PC-3 (cell line): ENCODE measurements at regions not wholly inside any gene's neighbourhood (a gene's known extent, or its start where the extent isn't known, plus 50 kb on each side); places are given as distances from the start of the nearest gene placed in this dataset.

Experiments
- ATAC-seq: fragments of 200-7000 bp; cut with Tn5 transposase; 2 replicates; pipeline ENCODE4 v1.9.1; 2020; ENCODE audit warnings: mild to moderate bottlenecking, moderate library complexity
- BruUV-seq: library from RNA; stranded (reverse); fragments of 400-500 nt; replicated peaks from 2 replicates; lab custom pipeline; 2021; lab: Mats Ljungman, UMichigan
- CTCF ChIA-PET: fragments of 300-600 bp; sonication (Branson Sonifier 250); formaldehyde crosslinking; loops from one replicate; lab custom pipeline; 2022; ENCODE audit warnings: antibody characterized with exemption; lab: Charles Lee
- POLR2A ChIA-PET: fragments of 300-600 bp; sonication (Branson Sonifier 250); formaldehyde crosslinking; loops from one replicate; lab custom pipeline; 2022; ENCODE audit warnings: antibody characterized with exemption; ENCODE audit not compliant: unreplicated experiment; lab: Charles Lee
- DNase-seq: peaks from one replicate; pipeline ENCODE4 v3.0.0-alpha.2; 2015
- H2AFZ ChIP-seq: fragments of 300-600 bp; sonication (generic); 2 replicates; pipeline ENCODE4 v1.6.0; 2016; ENCODE audit warnings: antibody characterized with exemption, low read length
- H3F3A ChIP-seq: fragments of 300-600 bp; sonication (generic); one replicate; pipeline ENCODE4 v1.6.0; 2017; ENCODE audit warnings: antibody characterized with exemption, low read length, control low read depth, mild to moderate bottlenecking; ENCODE audit not compliant: unreplicated experiment
- H3K27ac ChIP-seq: fragments of 300-600 bp; sonication (generic); 2 replicates; pipeline ENCODE4 v1.5.1; 2016; ENCODE audit warnings: mild to moderate bottlenecking, low read length
- H3K27me3 ChIP-seq: fragments of 300-600 bp; sonication (generic); 2 replicates; pipeline ENCODE4 v1.6.1; 2016; ENCODE audit warnings: low read length, mixed read lengths
- H3K36me3 ChIP-seq: fragments of 300-600 bp; sonication (generic); 2 replicates; pipeline ENCODE4 v1.6.1; 2016; ENCODE audit warnings: low read depth, mixed run types, low read length, mixed read lengths
- H3K4me1 ChIP-seq: fragments of 300-600 bp; sonication (generic); 2 replicates; pipeline ENCODE4 v1.5.1; 2016; ENCODE audit warnings: low read length; ENCODE audit not compliant: insufficient read depth
- H3K4me2 ChIP-seq: fragments of 300-600 bp; sonication (generic); 2 replicates; pipeline ENCODE4 v1.6.0; 2016; ENCODE audit warnings: low read length
- H3K4me3 ChIP-seq: fragments of 300-600 bp; sonication (generic); 2 replicates; pipeline ENCODE4 v1.5.1; 2016; ENCODE audit warnings: mild to moderate bottlenecking, low read length, mixed read lengths
- H3K79me2 ChIP-seq: fragments of 300-600 bp; sonication (generic); 2 replicates; pipeline ENCODE4 v1.6.1; 2017; ENCODE audit warnings: low read length, mixed read lengths
- H3K9ac ChIP-seq: fragments of 300-600 bp; sonication (generic); 2 replicates; pipeline ENCODE4 v1.6.0; 2016; ENCODE audit warnings: mild to moderate bottlenecking, low read length
- H3K9me2 ChIP-seq: fragments of 300-600 bp; sonication (generic); replicated peaks from 2 replicates; pipeline ENCODE4 v1.6.1; 2016; ENCODE audit warnings: mixed run types, low read length, mixed read lengths
- H3K9me3 ChIP-seq: fragments of 300-600 bp; sonication (generic); 2 replicates; pipeline ENCODE4 v1.6.1; 2016; ENCODE audit warnings: low read length, mixed read lengths
- H4K20me1 ChIP-seq: fragments of 300-600 bp; sonication (generic); 2 replicates; pipeline ENCODE4 v1.6.1; 2016; ENCODE audit warnings: low read length, mixed read lengths
- EZH2 ChIP-seq: fragments of 300-600 bp; sonication (generic); IDR thresholded peaks from one replicate; pipeline ENCODE4 v1.6.1; 2017; ENCODE audit warnings: antibody characterized with exemption, mild to moderate bottlenecking, low read length; ENCODE audit not compliant: unreplicated experiment
- EZH2phosphoT487 ChIP-seq: fragments of 300-600 bp; sonication (generic); IDR thresholded peaks from 2 replicates; pipeline ENCODE4 v1.6.1; 2018; ENCODE audit warnings: mild to moderate bottlenecking, antibody characterized with exemption, low read length, borderline replicate concordance
- intact Hi-C: fragments of 100-400 bp; cut with micrococcal nuclease; formaldehyde crosslinking; loops from 2 replicates; pipeline ENCODE4 v1.9.0; 2023
- TF ChIP-seq, protein P1 (sequence below): fragments of 300-600 bp; sonication (generic); conservative IDR thresholded peaks from 2 replicates; pipeline ENCODE4 v1.5.1; 2017; ENCODE audit warnings: antibody characterized with exemption, low read depth, mild to moderate bottlenecking, low read length

DNA sequence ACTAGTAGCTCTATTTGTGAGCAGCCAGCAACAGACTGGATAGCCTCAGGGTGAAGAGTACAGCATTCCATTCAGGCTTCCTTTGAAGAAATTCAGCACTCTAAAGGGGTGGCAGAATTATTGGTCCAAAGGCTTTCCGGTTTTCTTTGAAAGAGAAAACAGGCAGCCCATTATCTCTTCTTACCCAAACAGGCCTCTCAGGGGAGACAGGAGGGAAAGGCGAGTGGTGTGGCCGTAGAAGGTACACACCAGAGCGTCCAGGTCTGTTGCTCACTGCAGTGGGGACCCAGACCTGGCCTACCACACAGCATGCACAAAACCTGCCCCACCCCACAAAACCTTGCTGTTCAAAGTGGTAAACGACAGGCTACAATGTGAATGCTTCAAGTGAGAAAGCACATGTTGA, 83.3 kb downstream of the ZNF608 start:
- intact Hi-C loops = no loop called here
- DNase-seq = no peak
- TF ChIP-seq, protein P1, sequence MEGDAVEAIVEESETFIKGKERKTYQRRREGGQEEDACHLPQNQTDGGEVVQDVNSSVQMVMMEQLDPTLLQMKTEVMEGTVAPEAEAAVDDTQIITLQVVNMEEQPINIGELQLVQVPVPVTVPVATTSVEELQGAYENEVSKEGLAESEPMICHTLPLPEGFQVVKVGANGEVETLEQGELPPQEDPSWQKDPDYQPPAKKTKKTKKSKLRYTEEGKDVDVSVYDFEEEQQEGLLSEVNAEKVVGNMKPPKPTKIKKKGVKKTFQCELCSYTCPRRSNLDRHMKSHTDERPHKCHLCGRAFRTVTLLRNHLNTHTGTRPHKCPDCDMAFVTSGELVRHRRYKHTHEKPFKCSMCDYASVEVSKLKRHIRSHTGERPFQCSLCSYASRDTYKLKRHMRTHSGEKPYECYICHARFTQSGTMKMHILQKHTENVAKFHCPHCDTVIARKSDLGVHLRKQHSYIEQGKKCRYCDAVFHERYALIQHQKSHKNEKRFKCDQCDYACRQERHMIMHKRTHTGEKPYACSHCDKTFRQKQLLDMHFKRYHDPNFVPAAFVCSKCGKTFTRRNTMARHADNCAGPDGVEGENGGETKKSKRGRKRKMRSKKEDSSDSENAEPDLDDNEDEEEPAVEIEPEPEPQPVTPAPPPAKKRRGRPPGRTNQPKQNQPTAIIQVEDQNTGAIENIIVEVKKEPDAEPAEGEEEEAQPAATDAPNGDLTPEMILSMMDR = no peak
- TF ChIP-seq EZH2phosphoT487 = no peak
- TF ChIP-seq EZH2 = no peak
- BruUV-seq = no TSS peak
- peaks cover 26% of the 10 kb centered on the region for H3K4me1 ChIP-seq
- H3K9me3 ChIP-seq = no peaks in the 10 kb centered on the region
- CTCF ChIA-PET = no interaction called here
- H3K9me2 ChIP-seq = no peaks in the 10 kb centered on the region
- H3K4me2 ChIP-seq = no peak overlapping the region
- no peaks in the 10 kb centered on the region for H4K20me1 ChIP-seq
- no peaks in the 10 kb centered on the region for H3K79me2 ChIP-seq
- H3K9ac ChIP-seq = no peak overlapping the region
- POLR2A ChIA-PET = no interaction called here
- no peak for ATAC-seq
- H2AFZ ChIP-seq = no peak overlapping the region
- no peaks in the 10 kb centered on the region for H3K36me3 ChIP-seq
- H3K27me3 ChIP-seq = no peaks in the 10 kb centered on the region
- no peaks in the 10 kb centered on the region for H3F3A ChIP-seq
- H3K4me3 ChIP-seq = no peak overlapping the region
- no peak overlapping the region for H3K27ac ChIP-seq

DNA sequence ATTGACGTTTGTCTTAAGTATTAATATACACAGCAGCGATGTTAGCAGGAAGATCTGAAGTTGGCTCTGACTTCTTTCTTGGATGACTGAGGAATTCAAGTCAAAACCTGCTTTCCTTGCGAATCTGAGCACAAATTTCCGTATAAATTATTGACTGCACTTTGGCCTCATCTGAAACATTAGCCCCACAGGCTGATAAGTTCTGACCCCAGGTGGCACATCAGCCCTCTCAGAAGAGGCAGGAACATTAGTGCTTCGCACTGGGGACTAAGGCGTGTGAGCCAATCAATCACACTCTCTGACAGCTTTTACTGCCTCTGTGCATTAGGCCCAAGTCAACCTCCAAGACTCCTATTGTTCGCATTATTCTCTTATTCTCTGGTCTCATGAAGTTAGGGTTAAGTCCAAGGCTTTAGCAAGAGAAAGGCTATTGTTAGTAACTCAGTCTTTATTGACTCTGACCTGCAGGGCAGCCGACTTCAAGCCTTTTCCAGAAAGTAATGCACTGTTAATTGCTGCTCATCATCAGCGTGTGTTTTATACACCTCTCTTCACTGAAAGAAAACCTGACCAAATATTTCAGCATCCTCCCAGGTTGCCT, 84.2 kb downstream of the ZNF608 start:
- H4K20me1 ChIP-seq = no peaks in the 10 kb centered on the region
- 0 out of 2 replicates have a peak overlapping the region, but pooled peaks have one; percentile 30 for H3K4me3 ChIP-seq
- no peak overlapping the region for H2AFZ ChIP-seq
- no peaks in the 10 kb centered on the region for H3K79me2 ChIP-seq
- H3K4me2 ChIP-seq = peak overlapping the region; percentile 62
- H3K9ac ChIP-seq = no peak overlapping the region
- BruUV-seq = no TSS peak
- H3K36me3 ChIP-seq = no peaks in the 10 kb centered on the region
- H3K4me1 ChIP-seq = peaks cover 26% of the 10 kb centered on the region
- H3F3A ChIP-seq = no peaks in the 10 kb centered on the region
- DNase-seq (no peak), ATAC-seq (no peak)
- ChIA-PET POLR2A (no interaction called here), CTCF (no interaction called here)
- intact Hi-C loops = no loop called here
- TF ChIP-seq, protein P1 = no peak
- TF ChIP-seq EZH2 (no peak), EZH2phosphoT487 (no peak)
- no peaks in the 10 kb centered on the region for H3K9me2 ChIP-seq
- no peaks in the 10 kb centered on the region for H3K27me3 ChIP-seq
- no peak overlapping the region; the same call in 1 of the 2 replicates for H3K27ac ChIP-seq
- no peaks in the 10 kb centered on the region for H3K9me3 ChIP-seq
